ENCODE measurements at regions not wholly inside any gene's neighbourhood (a gene's known extent, or its start where the extent isn't known, plus 50 kb on each side); places are given as distances from the start of the nearest gene placed in this dataset.

DNA sequence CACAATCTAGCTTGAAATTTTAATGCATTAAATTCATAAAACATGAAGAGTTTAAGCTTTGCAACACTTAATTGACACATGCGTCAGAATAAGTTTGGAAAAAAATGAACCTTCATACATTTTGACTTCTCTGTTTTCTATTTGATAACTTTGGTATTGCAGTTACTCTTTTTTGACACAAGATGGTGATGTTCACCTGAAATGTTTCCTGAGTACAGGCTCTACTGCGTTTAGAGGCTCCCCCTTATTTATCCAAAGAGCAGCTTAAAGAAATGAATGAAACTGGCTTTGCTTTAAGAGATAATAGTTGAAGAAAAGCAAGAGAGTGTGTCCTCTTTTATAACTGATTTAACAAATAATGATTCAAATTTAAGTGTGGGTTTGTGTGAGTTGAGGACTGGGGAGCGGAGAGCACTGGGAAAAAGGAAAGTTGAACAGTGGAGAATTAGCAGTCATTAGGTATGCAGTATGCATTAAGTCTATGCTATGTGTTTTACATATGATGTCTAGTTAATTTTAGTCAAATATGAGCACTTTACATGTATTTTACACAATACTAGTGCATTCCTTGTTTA is 180.6 kb upstream of the NUDT6 start:
- Histone ChIP-seq H3K9ac (no peak overlapping the region), H3K9me3 (no peaks in the 10 kb centered on the region; the same call in 1 of the 2 replicates), H3K79me2 (ENCODE audit: insufficient read depth) (no peaks in the 10 kb centered on the region), H3K4me1 (ENCODE audit: control insufficient read depth in 1 of 2, insufficient read depth in 2 of 2, low read depth in 1 of 2, low read length in 1 of 2) (no peaks in the 10 kb centered on the region; a peak in 1 of 4 replicates), H4K20me1 (ENCODE audit: insufficient read depth) (no peaks in the 10 kb centered on the region), H3K4me3 (ENCODE audit: low read depth in 2 of 2, low read length in 1 of 2) (no peak overlapping the region; a peak in 1 of 4 replicates), H3K27me3 (ENCODE audit: insufficient read depth) (no peaks in the 10 kb centered on the region), H3F3A (replicated peaks; ENCODE audit: insufficient read depth) (peaks cover 4% of the 10 kb centered on the region), H3K4me2 (no peak overlapping the region), H3K36me3 (replicated peaks in 1 of 2; ENCODE audit: control insufficient read depth in 1 of 2, insufficient read depth in 2 of 2, low read length in 1 of 2) (peaks cover 0 to 8% of the 10 kb centered on the region in 2 experiments), H2AFZ (ENCODE audit: low read depth) (no peak overlapping the region), H3K9me2 (no peaks in the 10 kb centered on the region), H3K27ac (ENCODE audit: low read depth in 2 of 2, low read length in 1 of 2) (no peak overlapping the region)
- TF ChIP-seq TAF1 (IDR thresholded peaks at IDR 0.05; ENCODE audit: borderline replicate concordance, low read depth, low read length) (no peak), RAD21 (IDR thresholded peaks at IDR 0.05; ENCODE audit: low read length) (peak; percentile 83), SMC3 (IDR thresholded peaks at IDR 0.05; ENCODE audit: low read depth, low read length) (peak; percentile 71)
- TF ChIP-seq, protein P1, sequence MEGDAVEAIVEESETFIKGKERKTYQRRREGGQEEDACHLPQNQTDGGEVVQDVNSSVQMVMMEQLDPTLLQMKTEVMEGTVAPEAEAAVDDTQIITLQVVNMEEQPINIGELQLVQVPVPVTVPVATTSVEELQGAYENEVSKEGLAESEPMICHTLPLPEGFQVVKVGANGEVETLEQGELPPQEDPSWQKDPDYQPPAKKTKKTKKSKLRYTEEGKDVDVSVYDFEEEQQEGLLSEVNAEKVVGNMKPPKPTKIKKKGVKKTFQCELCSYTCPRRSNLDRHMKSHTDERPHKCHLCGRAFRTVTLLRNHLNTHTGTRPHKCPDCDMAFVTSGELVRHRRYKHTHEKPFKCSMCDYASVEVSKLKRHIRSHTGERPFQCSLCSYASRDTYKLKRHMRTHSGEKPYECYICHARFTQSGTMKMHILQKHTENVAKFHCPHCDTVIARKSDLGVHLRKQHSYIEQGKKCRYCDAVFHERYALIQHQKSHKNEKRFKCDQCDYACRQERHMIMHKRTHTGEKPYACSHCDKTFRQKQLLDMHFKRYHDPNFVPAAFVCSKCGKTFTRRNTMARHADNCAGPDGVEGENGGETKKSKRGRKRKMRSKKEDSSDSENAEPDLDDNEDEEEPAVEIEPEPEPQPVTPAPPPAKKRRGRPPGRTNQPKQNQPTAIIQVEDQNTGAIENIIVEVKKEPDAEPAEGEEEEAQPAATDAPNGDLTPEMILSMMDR (IDR thresholded peaks at IDR 0.05): peak; percentile 77
- WGBS (ENCODE audit: low lambda C conversion rate): 72% methylated on average over 3 of the region's 3 CpGs
- POLR2A ChIA-PET: no interaction called here
- CTCF ChIA-PET: interaction anchor here (0.6 to 2.6 kb wide), 28 partner anchors 9 to 1147 kb away, joined by 3 to 26 read pairs (median 3); no protein-coding TSS in a partner anchor
- peak; percentile 55 for DNase-seq

DNA sequence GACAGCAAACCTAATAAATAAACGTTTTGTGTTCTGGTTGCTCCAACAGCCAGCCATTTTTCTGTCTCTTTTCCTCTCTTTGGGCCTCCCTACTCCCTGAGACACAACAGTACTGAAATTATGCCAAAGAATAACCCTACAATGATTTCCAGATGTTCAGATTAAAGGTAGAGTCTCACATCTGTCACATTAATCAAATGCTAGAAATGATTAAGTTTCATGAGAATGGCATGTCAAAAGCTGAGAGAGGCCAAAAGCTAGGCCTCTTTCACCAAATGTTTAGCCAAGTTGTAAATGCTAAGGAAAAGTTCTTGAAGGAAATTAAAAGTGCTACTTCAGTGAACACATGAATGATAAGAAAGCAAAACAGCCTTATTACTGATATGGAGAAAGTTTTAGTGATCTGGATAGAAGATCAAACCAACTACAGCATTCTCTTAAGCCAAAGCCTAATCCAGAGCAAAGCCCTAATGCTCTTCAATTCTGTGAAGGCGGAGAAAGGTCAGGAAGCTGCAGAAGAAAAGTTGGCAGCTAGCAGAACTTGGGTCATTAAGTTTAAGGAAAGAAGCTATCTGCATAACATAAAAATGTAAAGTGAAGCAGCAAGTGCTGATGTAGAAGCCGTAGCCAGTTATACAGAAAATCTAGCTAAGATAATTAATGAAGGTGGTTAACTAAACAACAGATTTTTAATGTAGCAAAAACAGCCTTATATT is 182.1 kb upstream of the NUDT6 start:
- Histone ChIP-seq H3K9me3 (no peaks in the 10 kb centered on the region; the same call in 1 of the 2 replicates), H3K79me2 (ENCODE audit: insufficient read depth) (no peaks in the 10 kb centered on the region), H3K9ac (no peak overlapping the region), H3K4me2 (no peak overlapping the region), H4K20me1 (ENCODE audit: insufficient read depth) (no peaks in the 10 kb centered on the region), H3K9me2 (no peaks in the 10 kb centered on the region), H3K4me1 (ENCODE audit: control insufficient read depth in 1 of 2, insufficient read depth in 2 of 2, low read depth in 1 of 2, low read length in 1 of 2) (no peaks in the 10 kb centered on the region; a peak in 1 of 4 replicates), H2AFZ (ENCODE audit: low read depth) (no peak overlapping the region), H3K27ac (ENCODE audit: low read depth in 2 of 2, low read length in 1 of 2) (peak overlapping the region in 1 of 2 experiments; percentile 58; a peak in 2 of 4 replicates), H3F3A (replicated peaks; ENCODE audit: insufficient read depth) (peaks cover under 1% of the 10 kb centered on the region), H3K27me3 (ENCODE audit: insufficient read depth) (no peaks in the 10 kb centered on the region), H3K36me3 (replicated peaks in 1 of 2; ENCODE audit: control insufficient read depth in 1 of 2, insufficient read depth in 2 of 2, low read length in 1 of 2) (peaks cover 0 to 7% of the 10 kb centered on the region in 2 experiments), H3K4me3 (ENCODE audit: low read depth in 2 of 2, low read length in 1 of 2) (no peak overlapping the region)
- no peak for DNase-seq
- 83% methylated on average over 3 of the region's 3 CpGs for WGBS (ENCODE audit: low lambda C conversion rate)
- TF ChIP-seq TCF12 (IDR thresholded peaks at IDR 0.05) (peak; percentile 72), RXRA (IDR thresholded peaks at IDR 0.05; ENCODE audit: borderline replicate concordance, low read depth) (no peak), PBX3 (IDR thresholded peaks at IDR 0.05) (peak; percentile 37; the same call in 1 of the 2 replicates)
- POLR2A ChIA-PET: no interaction called here
- CTCF ChIA-PET: interaction anchor here (0.6 to 0.7 kb wide), 2 partner anchors 22 to 212 kb away, joined by 3 to 4 read pairs; no protein-coding TSS in a partner anchor

Measured in SK-N-SH (cell line).